Adrenal gland (tissue), 5 donors: ENCODE measurements at regions not wholly inside any gene's neighbourhood (a gene's known extent, or its start where the extent isn't known, plus 50 kb on each side); places are given as distances from the start of the nearest gene placed in this dataset.

Experiments used
- POLR2A ChIP-seq, 2 donors: fragments of 450-650 bp; IDR thresholded peaks; one replicate each; pipeline ENCODE4 v1.6.1; 2017; ENCODE audit warnings: antibody characterized with exemption in 2 of 2, mild to moderate bottlenecking in 2 of 2, moderate library complexity in 1 of 2
- TF ChIP-seq, protein P1 (sequence below), 6 experiments: fragments of 450-650 bp in 4 of 6; fragments of 200-600 bp in 2 of 6; sonication (generic) in 1 of 6; IDR thresholded peaks; 1 replicate in 5 of 6; 2 replicates in 1 of 6; pipeline versions ENCODE4 v1.5.1 to v1.8.0; 2016 to 2021; ENCODE audit warnings: antibody characterized with exemption in 6 of 6, mild to moderate bottlenecking in 2 of 6, moderate library complexity in 1 of 6
- donor health status: DM: no; HTN: no; CAD: no.

DNA sequence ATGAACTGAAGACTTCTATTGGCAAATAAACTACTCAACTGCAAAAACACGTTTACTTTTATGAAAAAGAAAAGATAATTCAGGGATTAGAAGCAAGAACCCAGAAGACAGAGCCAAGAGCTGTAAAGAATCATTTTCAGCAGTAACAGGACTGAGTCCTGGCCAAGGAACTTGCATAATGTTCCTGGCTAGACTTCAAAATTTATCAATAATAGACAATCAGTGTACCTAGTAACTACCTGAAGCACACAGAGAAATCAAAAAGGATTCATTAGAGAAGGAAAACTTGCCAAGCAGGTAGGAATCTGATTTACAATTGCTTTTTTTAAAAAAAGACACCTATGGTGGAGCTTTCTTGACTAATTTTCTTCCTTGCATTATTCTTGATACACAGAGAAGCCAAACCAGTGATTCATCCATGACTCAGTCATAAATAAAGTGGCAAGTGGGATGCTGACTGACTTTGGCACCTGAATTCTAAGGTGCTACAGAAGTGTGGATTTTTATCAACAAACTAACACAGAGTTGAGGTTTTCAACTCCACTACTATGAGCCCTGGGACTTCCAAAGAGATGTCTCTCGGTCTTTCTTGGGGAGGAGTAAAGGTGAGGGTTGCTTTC lies 281.3 kb downstream of the BMP7 start:
- TF ChIP-seq, protein P1, sequence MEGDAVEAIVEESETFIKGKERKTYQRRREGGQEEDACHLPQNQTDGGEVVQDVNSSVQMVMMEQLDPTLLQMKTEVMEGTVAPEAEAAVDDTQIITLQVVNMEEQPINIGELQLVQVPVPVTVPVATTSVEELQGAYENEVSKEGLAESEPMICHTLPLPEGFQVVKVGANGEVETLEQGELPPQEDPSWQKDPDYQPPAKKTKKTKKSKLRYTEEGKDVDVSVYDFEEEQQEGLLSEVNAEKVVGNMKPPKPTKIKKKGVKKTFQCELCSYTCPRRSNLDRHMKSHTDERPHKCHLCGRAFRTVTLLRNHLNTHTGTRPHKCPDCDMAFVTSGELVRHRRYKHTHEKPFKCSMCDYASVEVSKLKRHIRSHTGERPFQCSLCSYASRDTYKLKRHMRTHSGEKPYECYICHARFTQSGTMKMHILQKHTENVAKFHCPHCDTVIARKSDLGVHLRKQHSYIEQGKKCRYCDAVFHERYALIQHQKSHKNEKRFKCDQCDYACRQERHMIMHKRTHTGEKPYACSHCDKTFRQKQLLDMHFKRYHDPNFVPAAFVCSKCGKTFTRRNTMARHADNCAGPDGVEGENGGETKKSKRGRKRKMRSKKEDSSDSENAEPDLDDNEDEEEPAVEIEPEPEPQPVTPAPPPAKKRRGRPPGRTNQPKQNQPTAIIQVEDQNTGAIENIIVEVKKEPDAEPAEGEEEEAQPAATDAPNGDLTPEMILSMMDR (IDR thresholded peaks at IDR 0.05): no peak
- TF ChIP-seq POLR2A (IDR thresholded peaks at IDR 0.05): no peak
